ENCODE measurements at regions not wholly inside any gene's neighbourhood (a gene's known extent, or its start where the extent isn't known, plus 50 kb on each side); places are given as distances from the start of the nearest gene placed in this dataset.

DNA sequence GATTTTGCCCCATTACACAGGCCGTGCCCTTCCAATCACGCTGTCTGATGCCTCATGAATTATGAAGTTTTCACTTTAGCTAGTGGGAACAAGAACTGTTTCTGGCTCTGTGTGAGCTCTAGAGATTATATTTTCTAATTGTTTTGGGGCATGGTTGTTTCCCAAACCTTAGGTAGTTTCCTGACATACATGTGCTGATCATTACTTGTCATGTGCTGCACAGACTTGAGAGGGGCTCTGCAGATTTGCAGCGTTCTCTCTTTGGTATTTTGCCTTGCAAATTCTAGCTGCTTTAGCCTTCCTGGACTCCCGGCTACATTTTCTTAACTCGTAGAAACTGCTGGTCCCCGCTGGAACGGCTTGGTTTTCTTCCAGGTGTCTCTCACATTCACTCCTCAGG is 142.1 kb upstream of the IVNS1ABP start:
- TF ChIP-seq, protein P1, sequence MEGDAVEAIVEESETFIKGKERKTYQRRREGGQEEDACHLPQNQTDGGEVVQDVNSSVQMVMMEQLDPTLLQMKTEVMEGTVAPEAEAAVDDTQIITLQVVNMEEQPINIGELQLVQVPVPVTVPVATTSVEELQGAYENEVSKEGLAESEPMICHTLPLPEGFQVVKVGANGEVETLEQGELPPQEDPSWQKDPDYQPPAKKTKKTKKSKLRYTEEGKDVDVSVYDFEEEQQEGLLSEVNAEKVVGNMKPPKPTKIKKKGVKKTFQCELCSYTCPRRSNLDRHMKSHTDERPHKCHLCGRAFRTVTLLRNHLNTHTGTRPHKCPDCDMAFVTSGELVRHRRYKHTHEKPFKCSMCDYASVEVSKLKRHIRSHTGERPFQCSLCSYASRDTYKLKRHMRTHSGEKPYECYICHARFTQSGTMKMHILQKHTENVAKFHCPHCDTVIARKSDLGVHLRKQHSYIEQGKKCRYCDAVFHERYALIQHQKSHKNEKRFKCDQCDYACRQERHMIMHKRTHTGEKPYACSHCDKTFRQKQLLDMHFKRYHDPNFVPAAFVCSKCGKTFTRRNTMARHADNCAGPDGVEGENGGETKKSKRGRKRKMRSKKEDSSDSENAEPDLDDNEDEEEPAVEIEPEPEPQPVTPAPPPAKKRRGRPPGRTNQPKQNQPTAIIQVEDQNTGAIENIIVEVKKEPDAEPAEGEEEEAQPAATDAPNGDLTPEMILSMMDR (IDR thresholded peaks at IDR 0.05), result no peak
- TF ChIP-seq POLR2AphosphoS5 (IDR thresholded peaks at IDR 0.05; ENCODE audit: low read depth, low read length) (no peak), YY1 (IDR thresholded peaks at IDR 0.05; ENCODE audit: low read depth) (no peak), ELF1 (IDR thresholded peaks at IDR 0.05) (no peak), NRF1 (IDR thresholded peaks at IDR 0.05; ENCODE audit: low read depth, low read length) (no peak), SMC3 (IDR thresholded peaks at IDR 0.05; ENCODE audit: low read depth, low read length) (no peak), TAF1 (IDR thresholded peaks at IDR 0.05; ENCODE audit: borderline replicate concordance, low read depth, low read length) (no peak), CHD2 (IDR thresholded peaks at IDR 0.05; ENCODE audit: low read length, partially characterized antibody) (no peak), GABPA (IDR thresholded peaks at IDR 0.05; ENCODE audit: low read depth) (no peak), TCF12 (IDR thresholded peaks at IDR 0.05) (no peak)
- TF ChIP-seq, protein P2, sequence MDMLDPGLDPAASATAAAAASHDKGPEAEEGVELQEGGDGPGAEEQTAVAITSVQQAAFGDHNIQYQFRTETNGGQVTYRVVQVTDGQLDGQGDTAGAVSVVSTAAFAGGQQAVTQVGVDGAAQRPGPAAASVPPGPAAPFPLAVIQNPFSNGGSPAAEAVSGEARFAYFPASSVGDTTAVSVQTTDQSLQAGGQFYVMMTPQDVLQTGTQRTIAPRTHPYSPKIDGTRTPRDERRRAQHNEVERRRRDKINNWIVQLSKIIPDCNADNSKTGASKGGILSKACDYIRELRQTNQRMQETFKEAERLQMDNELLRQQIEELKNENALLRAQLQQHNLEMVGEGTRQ (IDR thresholded peaks at IDR 0.05; ENCODE audit: borderline replicate concordance, low read depth, low read length), result no peak
- TF ChIP-seq, protein P3, sequence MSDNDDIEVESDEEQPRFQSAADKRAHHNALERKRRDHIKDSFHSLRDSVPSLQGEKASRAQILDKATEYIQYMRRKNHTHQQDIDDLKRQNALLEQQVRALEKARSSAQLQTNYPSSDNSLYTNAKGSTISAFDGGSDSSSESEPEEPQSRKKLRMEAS (IDR thresholded peaks at IDR 0.05; ENCODE audit: low read depth), result no peak
